ENCODE measurements at regions not wholly inside any gene's neighbourhood (a gene's known extent, or its start where the extent isn't known, plus 50 kb on each side); places are given as distances from the start of the nearest gene placed in this dataset.

DNA sequence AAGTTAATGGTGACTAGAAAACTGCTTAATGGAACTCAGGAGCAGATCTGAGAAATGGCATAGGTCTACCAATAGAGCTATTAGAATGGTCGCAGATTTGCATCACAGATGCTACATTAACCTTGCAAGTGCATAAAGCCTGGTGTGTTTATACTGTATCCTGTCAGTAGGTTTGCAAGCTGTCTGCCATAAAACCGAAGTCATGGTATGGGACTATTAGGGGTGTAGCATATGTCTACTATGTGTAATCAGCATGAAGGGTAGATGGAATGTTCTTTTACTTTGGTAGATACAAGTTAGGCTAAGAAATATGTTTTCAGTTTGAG, 574.2 kb upstream of the ADGRL2 start:
- Histone ChIP-seq H3K36me3 (ENCODE audit: insufficient read depth, insufficient read length, low read length) (no peaks in the 10 kb centered on the region), H3K4me3 (ENCODE audit: insufficient read length, low read depth) (no peak overlapping the region), H3K4me1 (ENCODE audit: insufficient read depth, insufficient read length) (no peaks in the 10 kb centered on the region), H3K27me3 (ENCODE audit: insufficient read depth, insufficient read length) (no peaks in the 10 kb centered on the region), H3K9ac (ENCODE audit: insufficient read length, low read depth) (no peak overlapping the region), H3K9me3 (ENCODE audit: insufficient read depth, low read length) (peaks cover 1% of the 10 kb centered on the region; the same call in 1 of the 2 replicates)
- TF ChIP-seq SUZ12 (IDR thresholded peaks at IDR 0.05; ENCODE audit: extremely low read depth, insufficient read depth, insufficient read length), result no peak
- TF ChIP-seq YY1 (IDR thresholded peaks at IDR 0.05; ENCODE audit: insufficient read depth, insufficient read length), result no peak
- no peak for TF ChIP-seq ZNF274 (IDR thresholded peaks at IDR 0.05; ENCODE audit: low read depth, low read length)
- DNase-seq (ENCODE audit: low read depth, low spot score), result no peak

DNA sequence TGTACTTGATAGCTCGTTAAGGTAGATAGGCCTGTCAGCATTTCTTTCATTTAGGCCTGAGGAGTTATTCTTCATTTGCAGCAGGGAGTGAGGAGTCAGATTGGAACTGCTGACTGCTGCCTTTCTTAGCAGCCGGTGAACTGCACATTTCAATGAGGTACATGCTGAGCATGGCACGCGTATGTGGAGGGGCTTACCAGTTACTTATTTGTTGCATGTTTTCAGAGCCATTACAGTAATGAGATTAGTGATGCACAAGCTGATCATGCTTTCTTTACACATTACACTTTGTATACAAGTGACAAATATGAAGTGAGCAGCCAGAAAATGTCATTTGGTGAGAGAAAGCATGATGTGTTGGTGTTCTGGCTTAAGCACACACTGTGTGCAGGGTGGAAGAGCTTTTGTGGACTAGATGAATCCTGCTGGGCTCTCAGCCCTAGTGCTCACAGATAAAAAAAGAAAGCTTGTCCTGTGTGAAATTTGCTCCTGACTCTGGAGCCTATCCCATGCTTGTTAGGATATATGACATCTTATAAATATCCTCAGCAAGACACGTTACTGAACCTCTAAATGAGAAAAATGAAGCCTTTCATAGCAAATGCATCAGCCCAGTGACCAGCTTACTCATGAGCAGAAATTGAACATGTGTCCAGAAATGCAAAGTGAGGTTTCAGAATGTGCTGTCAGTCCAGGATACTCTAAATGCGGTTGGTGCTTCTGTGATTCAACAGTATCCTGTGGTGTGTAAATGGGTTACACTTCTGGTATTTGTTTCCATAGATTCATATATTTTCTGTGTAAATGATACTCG, 574.7 kb upstream of the ADGRL2 start:
- H3K27me3 ChIP-seq (ENCODE audit: insufficient read depth, insufficient read length), result no peaks in the 10 kb centered on the region
- no peak overlapping the region for H3K4me3 ChIP-seq (ENCODE audit: insufficient read length, low read depth)
- H3K36me3 ChIP-seq (ENCODE audit: insufficient read depth, insufficient read length, low read length), result no peaks in the 10 kb centered on the region
- H3K9me3 ChIP-seq (ENCODE audit: insufficient read depth, low read length), result peaks cover 7% of the 10 kb centered on the region; the same call in 1 of the 2 replicates
- no peak for DNase-seq (ENCODE audit: low read depth, low spot score)
- no peak overlapping the region for H3K9ac ChIP-seq (ENCODE audit: insufficient read length, low read depth)
- no peaks in the 10 kb centered on the region for H3K4me1 ChIP-seq (ENCODE audit: insufficient read depth, insufficient read length)
- TF ChIP-seq SUZ12 (IDR thresholded peaks at IDR 0.05; ENCODE audit: extremely low read depth, insufficient read depth, insufficient read length) (no peak), YY1 (IDR thresholded peaks at IDR 0.05; ENCODE audit: insufficient read depth, insufficient read length) (no peak), ZNF274 (IDR thresholded peaks at IDR 0.05; ENCODE audit: low read depth, low read length) (no peak)

DNA sequence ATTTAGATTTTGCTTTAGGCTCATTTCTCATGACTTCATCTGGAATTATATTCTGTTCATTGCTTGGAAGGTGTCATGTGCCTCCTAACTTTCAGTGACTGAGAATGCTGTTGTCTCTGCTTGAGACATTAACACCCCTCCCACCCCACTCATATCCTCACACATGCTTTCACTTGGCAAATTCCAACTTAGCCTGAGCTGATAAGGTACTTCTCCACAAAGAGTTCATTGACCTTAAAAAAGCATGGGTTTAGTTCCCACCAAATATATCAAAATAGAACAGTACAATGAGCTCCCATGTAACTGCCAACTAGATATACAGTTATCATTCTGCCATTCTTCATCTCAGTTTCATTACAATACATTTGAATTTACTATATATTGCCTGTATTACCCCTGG, 576.5 kb upstream of the ADGRL2 start:
- Histone ChIP-seq H3K27me3 (ENCODE audit: insufficient read depth, insufficient read length) (no peaks in the 10 kb centered on the region), H3K9me3 (ENCODE audit: insufficient read depth, low read length) (peaks cover 14% of the 10 kb centered on the region; the same call in 1 of the 2 replicates), H3K9ac (ENCODE audit: insufficient read length, low read depth) (no peak overlapping the region), H3K4me1 (ENCODE audit: insufficient read depth, insufficient read length) (no peaks in the 10 kb centered on the region), H3K36me3 (ENCODE audit: insufficient read depth, insufficient read length, low read length) (no peaks in the 10 kb centered on the region), H3K4me3 (ENCODE audit: insufficient read length, low read depth) (no peak overlapping the region)
- no peak for DNase-seq (ENCODE audit: low read depth, low spot score)
- TF ChIP-seq ZNF274 (IDR thresholded peaks at IDR 0.05; ENCODE audit: low read depth, low read length) (no peak), YY1 (IDR thresholded peaks at IDR 0.05; ENCODE audit: insufficient read depth, insufficient read length) (no peak), SUZ12 (IDR thresholded peaks at IDR 0.05; ENCODE audit: extremely low read depth, insufficient read depth, insufficient read length) (no peak)

DNA sequence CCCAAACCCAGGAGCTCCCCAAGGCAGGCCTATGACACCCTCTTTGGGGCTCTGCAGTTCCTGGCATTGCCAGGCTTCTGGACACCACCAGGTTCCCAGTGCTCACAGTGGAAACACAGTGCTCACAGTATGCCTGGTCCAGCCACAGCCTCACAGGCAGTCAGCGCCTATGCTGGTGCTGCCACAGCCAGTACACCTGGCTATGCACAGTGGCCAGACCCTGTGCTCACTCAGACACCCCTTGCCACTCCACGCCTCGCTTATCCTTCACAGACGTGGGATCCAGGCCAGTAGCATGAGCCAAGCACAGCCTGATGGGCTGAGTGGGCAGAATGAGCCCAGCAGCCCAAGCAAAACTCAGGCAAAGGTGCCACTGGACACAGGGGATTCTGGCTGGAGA, 579.2 kb upstream of the ADGRL2 start:
- DNase-seq (ENCODE audit: low read depth, low spot score), result no peak

DNA sequence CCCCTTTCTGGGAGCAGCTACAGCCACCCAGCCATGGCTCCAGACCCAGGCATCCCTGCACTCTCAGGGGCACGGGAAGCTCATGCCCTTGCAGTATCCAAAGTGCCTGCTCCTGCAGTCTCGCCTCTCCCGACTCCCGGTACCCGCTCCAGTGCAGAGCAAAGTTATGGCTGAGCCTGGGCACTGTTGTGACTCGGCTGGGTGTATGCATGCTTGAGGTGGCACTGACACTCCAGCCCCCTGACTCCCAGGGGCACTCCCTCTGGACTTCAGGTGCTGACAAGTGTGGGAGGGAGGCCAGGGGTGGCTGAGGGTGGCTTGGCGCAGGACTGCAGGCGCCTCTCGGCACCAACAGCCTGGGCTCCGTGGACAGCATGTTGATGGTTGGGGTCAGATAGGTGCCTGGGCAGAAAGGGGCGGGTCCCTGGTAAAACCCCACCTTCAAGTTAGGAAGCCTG, 580.1 kb upstream of the ADGRL2 start:
- H3K27me3 ChIP-seq (ENCODE audit: insufficient read depth, insufficient read length), result no peaks in the 10 kb centered on the region
- H3K4me1 ChIP-seq (ENCODE audit: insufficient read depth, insufficient read length), result no peaks in the 10 kb centered on the region
- H3K9ac ChIP-seq (ENCODE audit: insufficient read length, low read depth), result no peak overlapping the region
- H3K36me3 ChIP-seq (ENCODE audit: insufficient read depth, insufficient read length, low read length), result no peaks in the 10 kb centered on the region
- H3K4me3 ChIP-seq (ENCODE audit: insufficient read length, low read depth), result no peak overlapping the region
- TF ChIP-seq ZNF274 (IDR thresholded peaks at IDR 0.05; ENCODE audit: low read depth, low read length), result no peak
- TF ChIP-seq YY1 (IDR thresholded peaks at IDR 0.05; ENCODE audit: insufficient read depth, insufficient read length), result no peak
- TF ChIP-seq SUZ12 (IDR thresholded peaks at IDR 0.05; ENCODE audit: extremely low read depth, insufficient read depth, insufficient read length), result no peak
- peaks cover 14% of the 10 kb centered on the region; the same call in 1 of the 2 replicates for H3K9me3 ChIP-seq (ENCODE audit: insufficient read depth, low read length)
- no peak for DNase-seq (ENCODE audit: low read depth, low spot score)

More for the DNA sequence above, 579.2 kb upstream of the ADGRL2 start:
- Histone ChIP-seq H3K9me3 (ENCODE audit: insufficient read depth, low read length) (peaks cover 14% of the 10 kb centered on the region; the same call in 1 of the 2 replicates), H3K27me3 (ENCODE audit: insufficient read depth, insufficient read length) (no peaks in the 10 kb centered on the region), H3K4me1 (ENCODE audit: insufficient read depth, insufficient read length) (no peaks in the 10 kb centered on the region), H3K36me3 (ENCODE audit: insufficient read depth, insufficient read length, low read length) (no peaks in the 10 kb centered on the region), H3K9ac (ENCODE audit: insufficient read length, low read depth) (no peak overlapping the region), H3K4me3 (ENCODE audit: insufficient read length, low read depth) (no peak overlapping the region)
- TF ChIP-seq SUZ12 (IDR thresholded peaks at IDR 0.05; ENCODE audit: extremely low read depth, insufficient read depth, insufficient read length) (no peak), ZNF274 (IDR thresholded peaks at IDR 0.05; ENCODE audit: low read depth, low read length) (no peak), YY1 (IDR thresholded peaks at IDR 0.05; ENCODE audit: insufficient read depth, insufficient read length) (no peak)

DNA sequence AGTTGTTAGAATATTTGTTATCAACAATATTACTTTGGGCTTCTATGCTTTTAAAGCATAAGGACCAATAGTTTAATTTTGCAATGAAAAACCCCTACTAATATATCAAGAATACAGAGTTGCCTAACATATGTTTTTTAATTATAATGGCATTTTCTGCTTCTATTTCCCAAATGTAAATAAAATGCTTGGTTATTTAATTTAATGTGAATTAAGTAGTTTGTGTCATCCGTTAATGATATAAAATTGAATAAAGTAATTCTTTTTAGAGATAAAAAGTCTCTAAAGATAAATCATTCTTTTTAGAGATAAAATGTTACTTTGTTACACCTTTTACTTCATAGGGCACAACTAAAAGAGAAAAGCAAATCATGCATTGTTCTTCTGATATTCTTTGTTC, 583.7 kb upstream of the ADGRL2 start:
- Histone ChIP-seq H3K4me3 (ENCODE audit: insufficient read length, low read depth) (no peak overlapping the region), H3K27me3 (ENCODE audit: insufficient read depth, insufficient read length) (no peaks in the 10 kb centered on the region), H3K9me3 (ENCODE audit: insufficient read depth, low read length) (peaks cover 14% of the 10 kb centered on the region; the same call in 1 of the 2 replicates), H3K4me1 (ENCODE audit: insufficient read depth, insufficient read length) (no peaks in the 10 kb centered on the region), H3K9ac (ENCODE audit: insufficient read length, low read depth) (no peak overlapping the region), H3K36me3 (ENCODE audit: insufficient read depth, insufficient read length, low read length) (no peaks in the 10 kb centered on the region)
- no peak for TF ChIP-seq SUZ12 (IDR thresholded peaks at IDR 0.05; ENCODE audit: extremely low read depth, insufficient read depth, insufficient read length)
- TF ChIP-seq ZNF274 (IDR thresholded peaks at IDR 0.05; ENCODE audit: low read depth, low read length), result no peak
- TF ChIP-seq YY1 (IDR thresholded peaks at IDR 0.05; ENCODE audit: insufficient read depth, insufficient read length), result no peak
- DNase-seq (ENCODE audit: low read depth, low spot score), result no peak

DNA sequence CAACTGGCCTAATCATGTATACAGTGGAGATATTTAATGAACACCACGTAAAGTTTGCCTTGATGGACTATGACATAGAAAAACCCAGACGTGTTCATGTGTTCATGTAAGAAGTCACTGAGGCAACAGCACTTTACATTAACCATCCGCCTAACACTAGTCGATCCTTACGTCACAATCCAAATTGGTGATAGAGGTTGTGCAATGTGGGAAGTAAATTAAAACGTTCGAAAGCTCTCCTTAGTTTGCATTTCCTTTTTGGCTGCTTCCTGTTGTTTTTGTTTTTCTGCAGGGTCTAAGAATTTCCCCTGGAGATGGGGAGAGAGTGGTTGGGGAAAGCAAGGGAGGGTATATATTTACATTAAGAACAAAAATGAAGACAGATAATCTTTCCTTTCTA, 587.5 kb upstream of the ADGRL2 start:
- Histone ChIP-seq H3K4me3 (ENCODE audit: insufficient read length, low read depth) (no peak overlapping the region), H3K4me1 (ENCODE audit: insufficient read depth, insufficient read length) (no peaks in the 10 kb centered on the region), H3K9me3 (ENCODE audit: insufficient read depth, low read length) (no peaks in the 10 kb centered on the region), H3K9ac (ENCODE audit: insufficient read length, low read depth) (no peak overlapping the region), H3K27me3 (ENCODE audit: insufficient read depth, insufficient read length) (no peaks in the 10 kb centered on the region), H3K36me3 (ENCODE audit: insufficient read depth, insufficient read length, low read length) (no peaks in the 10 kb centered on the region)
- DNase-seq (ENCODE audit: low read depth, low spot score), result no peak
- no peak for TF ChIP-seq ZNF274 (IDR thresholded peaks at IDR 0.05; ENCODE audit: low read depth, low read length)
- TF ChIP-seq YY1 (IDR thresholded peaks at IDR 0.05; ENCODE audit: insufficient read depth, insufficient read length), result no peak
- TF ChIP-seq SUZ12 (IDR thresholded peaks at IDR 0.05; ENCODE audit: extremely low read depth, insufficient read depth, insufficient read length), result no peak
